WERI-Rb-1 (cell line): ENCODE measurements at regions not wholly inside any gene's neighbourhood (a gene's known extent, or its start where the extent isn't known, plus 50 kb on each side); places are given as distances from the start of the nearest gene placed in this dataset.

Experiments
- DNase-seq: peaks from one replicate; pipeline ENCODE4 v3.0.0-alpha.2; 2020
- H3K27ac ChIP-seq: fragments of 250-450 bp; sonication (Bioruptor Pico); 2 replicates; pipeline ENCODE4 v1.5.1; 2020; ENCODE audit warnings: mild to moderate bottlenecking, moderate library complexity
- H3K27me3 ChIP-seq: fragments of 250-450 bp; sonication (Bioruptor Pico); 2 replicates; pipeline ENCODE4 v1.5.1; 2021; ENCODE audit warnings: mild to moderate bottlenecking, low read depth, moderate library complexity; ENCODE audit not compliant: insufficient read depth, severe bottlenecking
- H3K36me3 ChIP-seq: fragments of 250-450 bp; sonication (Bioruptor Pico); 2 replicates; pipeline ENCODE4 v1.5.1; 2020; ENCODE audit warnings: mild to moderate bottlenecking, moderate library complexity
- H3K4me3 ChIP-seq: 2 replicates; pipeline ENCODE4 v1.5.1; 2011; ENCODE audit warnings: low read depth, mild to moderate bottlenecking, control low read depth, low read length
- H3K9me3 ChIP-seq: fragments of 250-450 bp; sonication (Bioruptor Pico); 2 replicates; pipeline ENCODE4 v1.5.1; 2021; ENCODE audit warnings: mild to moderate bottlenecking, moderate library complexity; ENCODE audit not compliant: severe bottlenecking
- TF ChIP-seq, protein P1 (sequence below): IDR thresholded peaks from 2 replicates; pipeline ENCODE4 v1.5.1; 2011; ENCODE audit warnings: low read depth, mild to moderate bottlenecking, control low read depth, inconsistent platforms, low read length

DNA sequence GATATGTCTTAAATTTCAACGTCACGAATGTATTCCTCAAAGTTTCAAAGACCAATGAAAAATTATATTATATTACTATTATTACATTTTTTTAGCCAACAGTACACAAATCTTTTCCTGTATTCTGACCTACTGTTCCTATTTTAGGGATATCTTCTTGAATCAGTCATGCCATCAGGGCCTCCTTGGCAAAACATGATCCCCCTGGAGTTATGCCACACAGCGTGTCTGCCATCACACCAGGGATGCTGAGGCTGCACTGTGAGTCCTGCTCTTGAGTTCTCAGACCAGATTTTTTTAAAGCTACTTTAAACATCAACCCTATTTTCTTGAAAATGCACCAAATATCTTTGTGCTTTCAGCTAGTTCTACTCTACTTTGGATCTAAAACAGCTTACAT lies 425.9 kb upstream of the ZNF385D start:
- Histone ChIP-seq H3K9me3 (no peaks in the 10 kb centered on the region), H3K4me3 (no peak overlapping the region), H3K27ac (no peak overlapping the region), H3K27me3 (no peaks in the 10 kb centered on the region), H3K36me3 (no peaks in the 10 kb centered on the region)
- DNase-seq, result no peak
- TF ChIP-seq, protein P1, sequence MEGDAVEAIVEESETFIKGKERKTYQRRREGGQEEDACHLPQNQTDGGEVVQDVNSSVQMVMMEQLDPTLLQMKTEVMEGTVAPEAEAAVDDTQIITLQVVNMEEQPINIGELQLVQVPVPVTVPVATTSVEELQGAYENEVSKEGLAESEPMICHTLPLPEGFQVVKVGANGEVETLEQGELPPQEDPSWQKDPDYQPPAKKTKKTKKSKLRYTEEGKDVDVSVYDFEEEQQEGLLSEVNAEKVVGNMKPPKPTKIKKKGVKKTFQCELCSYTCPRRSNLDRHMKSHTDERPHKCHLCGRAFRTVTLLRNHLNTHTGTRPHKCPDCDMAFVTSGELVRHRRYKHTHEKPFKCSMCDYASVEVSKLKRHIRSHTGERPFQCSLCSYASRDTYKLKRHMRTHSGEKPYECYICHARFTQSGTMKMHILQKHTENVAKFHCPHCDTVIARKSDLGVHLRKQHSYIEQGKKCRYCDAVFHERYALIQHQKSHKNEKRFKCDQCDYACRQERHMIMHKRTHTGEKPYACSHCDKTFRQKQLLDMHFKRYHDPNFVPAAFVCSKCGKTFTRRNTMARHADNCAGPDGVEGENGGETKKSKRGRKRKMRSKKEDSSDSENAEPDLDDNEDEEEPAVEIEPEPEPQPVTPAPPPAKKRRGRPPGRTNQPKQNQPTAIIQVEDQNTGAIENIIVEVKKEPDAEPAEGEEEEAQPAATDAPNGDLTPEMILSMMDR, result no peak

DNA sequence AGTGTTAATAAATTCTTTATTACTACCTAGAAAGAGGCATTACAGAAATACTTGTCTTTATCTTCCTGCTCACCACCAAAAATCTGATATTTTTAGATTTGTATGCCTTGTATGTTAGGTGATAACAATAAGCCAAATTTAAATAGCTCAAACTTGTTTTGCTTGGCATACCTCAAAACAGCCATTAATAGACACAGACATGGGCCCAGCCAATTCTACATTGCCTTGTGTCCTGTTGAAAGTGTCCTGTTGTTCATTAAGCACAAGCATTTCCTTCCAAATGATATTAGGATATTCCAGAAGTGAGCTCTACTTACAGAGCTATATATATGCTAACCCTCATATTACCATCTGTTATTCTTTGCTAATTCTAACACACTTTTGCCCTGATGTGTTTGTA lies 438.6 kb upstream of the ZNF385D start:
- Histone ChIP-seq H3K9me3 (no peaks in the 10 kb centered on the region), H3K27ac (no peak overlapping the region), H3K36me3 (no peaks in the 10 kb centered on the region), H3K27me3 (no peaks in the 10 kb centered on the region), H3K4me3 (no peak overlapping the region)
- no peak for DNase-seq
- TF ChIP-seq, protein P1, result no peak

DNA sequence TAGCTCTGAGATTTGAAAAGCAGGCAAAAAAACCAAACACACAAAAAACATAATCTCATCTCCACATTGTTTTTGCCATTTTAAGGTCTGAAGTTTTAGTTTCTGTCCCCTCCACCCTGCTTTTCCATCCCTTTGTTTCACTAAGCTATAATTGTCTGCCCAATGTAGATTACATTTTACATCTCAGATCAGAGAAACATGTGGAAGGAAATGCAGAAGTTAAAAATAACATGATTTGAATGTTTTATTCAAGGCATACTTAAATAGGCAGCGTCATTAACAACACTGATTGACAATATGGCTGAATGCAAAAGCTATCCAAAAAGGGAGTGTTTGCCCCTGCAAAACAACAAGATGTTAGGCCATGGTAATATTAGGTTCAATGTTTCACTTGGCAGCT lies 448.1 kb upstream of the ZNF385D start:
- H3K27me3 ChIP-seq, result no peaks in the 10 kb centered on the region
- H3K36me3 ChIP-seq, result no peaks in the 10 kb centered on the region
- TF ChIP-seq, protein P1, result no peak
- H3K9me3 ChIP-seq, result no peaks in the 10 kb centered on the region
- no peak overlapping the region for H3K27ac ChIP-seq
- DNase-seq, result no peak
- H3K4me3 ChIP-seq, result no peak overlapping the region

DNA sequence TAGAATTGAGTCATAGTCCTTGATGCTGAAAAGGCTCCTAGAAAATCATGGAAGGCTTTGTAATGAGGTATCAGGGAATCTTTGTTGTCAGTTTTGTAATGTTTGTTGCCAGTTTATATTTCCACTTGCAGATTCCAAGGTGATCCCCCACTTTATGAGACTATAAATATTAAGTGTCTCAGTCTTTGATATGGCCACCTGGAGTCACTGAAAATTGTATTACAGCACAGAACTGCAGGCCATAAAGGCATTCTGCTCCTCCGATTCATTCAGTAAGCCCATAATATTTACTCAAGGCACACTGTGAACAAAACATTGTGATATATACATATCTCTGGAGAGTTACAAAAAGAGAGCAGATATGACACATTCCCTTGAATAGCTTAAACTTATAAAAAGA lies 457.8 kb upstream of the ZNF385D start:
- H3K4me3 ChIP-seq, result no peak overlapping the region
- H3K9me3 ChIP-seq, result no peaks in the 10 kb centered on the region
- no peak overlapping the region for H3K27ac ChIP-seq
- no peaks in the 10 kb centered on the region for H3K36me3 ChIP-seq
- no peak for DNase-seq
- H3K27me3 ChIP-seq, result no peaks in the 10 kb centered on the region
- TF ChIP-seq, protein P1, result no peak

DNA sequence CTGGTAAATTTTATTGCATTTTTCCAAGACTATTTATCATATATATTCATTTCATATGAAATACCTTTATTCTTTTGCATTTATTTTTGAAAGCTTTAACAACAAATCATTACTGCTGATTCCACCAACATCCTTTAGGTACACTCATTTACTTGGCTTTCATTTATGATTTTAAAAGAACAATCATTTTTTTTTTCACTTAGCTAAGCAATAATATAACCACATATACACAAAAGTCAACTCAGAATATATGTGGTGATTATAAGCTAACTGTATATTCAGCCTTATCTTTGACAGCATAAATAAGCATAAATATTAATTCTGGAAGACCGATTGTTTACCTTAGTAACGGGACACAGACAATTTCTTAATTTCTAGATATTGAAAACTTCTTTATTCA lies 458.6 kb upstream of the ZNF385D start:
- Histone ChIP-seq H3K27ac (no peak overlapping the region), H3K4me3 (no peak overlapping the region), H3K36me3 (no peaks in the 10 kb centered on the region), H3K9me3 (no peaks in the 10 kb centered on the region), H3K27me3 (no peaks in the 10 kb centered on the region)
- DNase-seq, result no peak
- TF ChIP-seq, protein P1, result no peak

DNA sequence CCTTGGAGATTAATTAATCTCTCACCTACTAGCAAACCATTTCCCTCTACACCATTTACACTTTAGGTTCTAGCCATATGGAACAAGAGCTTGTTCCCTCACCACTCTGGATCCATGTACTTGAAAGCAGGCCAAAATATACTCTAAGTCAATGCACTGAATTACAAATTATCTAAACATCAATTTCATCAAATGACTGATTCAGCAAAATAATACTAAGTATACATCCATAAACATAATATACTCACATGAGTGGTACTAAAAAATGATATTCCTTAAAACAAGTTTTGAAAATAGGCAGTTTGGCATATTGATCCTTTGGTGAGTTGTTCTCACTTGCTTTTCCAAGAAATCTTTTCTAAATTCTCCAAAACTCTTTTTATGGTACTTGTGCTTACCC lies 459.7 kb upstream of the ZNF385D start:
- DNase-seq, result no peak
- H3K36me3 ChIP-seq, result no peaks in the 10 kb centered on the region
- H3K9me3 ChIP-seq, result no peaks in the 10 kb centered on the region
- H3K27me3 ChIP-seq, result no peaks in the 10 kb centered on the region
- TF ChIP-seq, protein P1, result no peak
- H3K27ac ChIP-seq, result no peak overlapping the region
- no peak overlapping the region for H3K4me3 ChIP-seq
